NCI-H524 (cell line): ENCODE measurements at regions not wholly inside any gene's neighbourhood (a gene's known extent, or its start where the extent isn't known, plus 50 kb on each side); places are given as distances from the start of the nearest gene placed in this dataset.

ENCODE experiments used
- DNase-seq, 2 experiments: peaks; one replicate each; lab custom pipeline; 2025; lab: John Stamatoyannopoulos, UW

GRCh38 chr9:107928701-107929371, 439.3 kb upstream of the KLF4 start:
- no peak for DNase-seq

GRCh38 chr9:107927276-107927675, 437.7 kb upstream of the KLF4 start:
- DNase-seq = no peak

GRCh38 chr9:107925749-107926297, 436.3 kb upstream of the KLF4 start:
- DNase-seq = no peak

GRCh38 chr9:107922260-107922659, 432.7 kb upstream of the KLF4 start:
- DNase-seq = no peak

GRCh38 chr9:107919263-107919662, 429.7 kb upstream of the KLF4 start:
- DNase-seq = no peak

- no peak for DNase-seq
Observed at GRCh38 chr9:107918749-107919148, 429.2 kb upstream of the KLF4 start.

- no peak for DNase-seq
Observed at GRCh38 chr9:107914151-107914550, 424.6 kb upstream of the KLF4 start.

- DNase-seq = no peak
Observed at GRCh38 chr9:107907715-107908114, 418.1 kb upstream of the KLF4 start.

GRCh38 chr9:107907255-107907654, 417.7 kb upstream of the KLF4 start:
- DNase-seq = no peak

- DNase-seq = no peak
Observed at GRCh38 chr9:107906074-107906473, 416.5 kb upstream of the KLF4 start.

GRCh38 chr9:107905308-107906020, 415.9 kb upstream of the KLF4 start:
- peak; percentile 25 to 62 for DNase-seq

- DNase-seq = no peak
Observed at GRCh38 chr9:107899961-107900330, 410.4 kb upstream of the KLF4 start.

- no peak for DNase-seq
Observed at GRCh38 chr9:107898761-107899160, 409.2 kb upstream of the KLF4 start.

- DNase-seq = no peak
Observed at GRCh38 chr9:107896544-107896943, 407.0 kb upstream of the KLF4 start.

- no peak for DNase-seq
Observed at GRCh38 chr9:107895501-107896001, 406.0 kb upstream of the KLF4 start.

GRCh38 chr9:107894572-107895261, 405.1 kb upstream of the KLF4 start:
- DNase-seq = no peak

GRCh38 chr9:107890921-107891465, 401.4 kb upstream of the KLF4 start:
- DNase-seq = no peak

GRCh38 chr9:107888773-107889227, 399.2 kb upstream of the KLF4 start:
- no peak for DNase-seq

- DNase-seq = peak in 1 of 2 experiments; percentile 21
Observed at GRCh38 chr9:107886826-107887225, 397.3 kb upstream of the KLF4 start.

- no peak for DNase-seq
Observed at GRCh38 chr9:107883496-107884124, 394.0 kb upstream of the KLF4 start.

GRCh38 chr9:107881626-107882300, 392.2 kb upstream of the KLF4 start:
- no peak for DNase-seq
